Nephron progenitor cell (in vitro differentiated cells): ENCODE measurements at regions not wholly inside any gene's neighbourhood (a gene's known extent, or its start where the extent isn't known, plus 50 kb on each side); places are given as distances from the start of the nearest gene placed in this dataset.

Experiments
- DNase-seq: peaks from one replicate; pipeline ENCODE4 v3.0.0; 2021
- H3K27ac Mint-ChIP-seq: 2 replicates; pipeline ENCODE4 v1.8.0; 2021; ENCODE audit warnings: mild to moderate bottlenecking, moderate library complexity, mixed read lengths
- H3K27me3 Mint-ChIP-seq: 2 replicates; pipeline ENCODE4 v1.8.0; 2021; ENCODE audit warnings: mild to moderate bottlenecking, low read depth, mixed read lengths; ENCODE audit not compliant: poor library complexity
- H3K36me3 Mint-ChIP-seq: 2 replicates; pipeline ENCODE4 v1.8.0; 2021; ENCODE audit warnings: low read depth, mixed read lengths
- H3K4me1 Mint-ChIP-seq: 2 replicates; pipeline ENCODE4 v1.8.0; 2021; ENCODE audit warnings: mixed read lengths
- H3K4me3 Mint-ChIP-seq: 2 replicates; pipeline ENCODE4 v1.8.0; 2021; ENCODE audit warnings: mild to moderate bottlenecking, moderate library complexity, mixed read lengths
- H3K9me3 Mint-ChIP-seq: 2 replicates; pipeline ENCODE4 v1.8.0; 2021; ENCODE audit warnings: mild to moderate bottlenecking, moderate library complexity, mixed read lengths
- CTCF ChIP-seq: fragments of 200-600 bp; sonication (generic); IDR thresholded peaks from 2 replicates; pipeline ENCODE4 v1.5.0; 2021; ENCODE audit warnings: antibody characterized with exemption

GRCh38 chr22:27213766-27214581 is 556.6 kb downstream of the MIAT start:
- Mint-ChIP-seq H3K9me3 (no peaks in the 10 kb centered on the region), H3K4me1 (peaks cover 76% of the 10 kb centered on the region), H3K27me3 (peaks cover 59% of the 10 kb centered on the region), H3K4me3 (no peak overlapping the region), H3K36me3 (no peaks in the 10 kb centered on the region), H3K27ac (no peak overlapping the region)
- no peak for DNase-seq
- TF ChIP-seq CTCF: no peak

GRCh38 chr22:27214691-27215090 is 557.3 kb downstream of the MIAT start:
- TF ChIP-seq CTCF: no peak
- H3K4me1 Mint-ChIP-seq: peaks cover 72% of the 10 kb centered on the region
- H3K36me3 Mint-ChIP-seq: no peaks in the 10 kb centered on the region
- H3K4me3 Mint-ChIP-seq: no peak overlapping the region
- H3K27me3 Mint-ChIP-seq: peaks cover 66% of the 10 kb centered on the region
- no peaks in the 10 kb centered on the region for H3K9me3 Mint-ChIP-seq
- DNase-seq: no peak
- no peak overlapping the region for H3K27ac Mint-ChIP-seq

GRCh38 chr22:27215871-27216270 is 558.5 kb downstream of the MIAT start:
- Mint-ChIP-seq H3K27ac (no peak overlapping the region), H3K4me3 (no peak overlapping the region), H3K4me1 (peaks cover 60% of the 10 kb centered on the region), H3K27me3 (peaks cover 60% of the 10 kb centered on the region), H3K9me3 (no peaks in the 10 kb centered on the region), H3K36me3 (no peaks in the 10 kb centered on the region)
- no peak for TF ChIP-seq CTCF
- no peak for DNase-seq

- Mint-ChIP-seq H3K9me3 (no peaks in the 10 kb centered on the region), H3K27me3 (peaks cover 56% of the 10 kb centered on the region), H3K4me1 (peaks cover 56% of the 10 kb centered on the region), H3K27ac (no peak overlapping the region), H3K36me3 (no peaks in the 10 kb centered on the region), H3K4me3 (no peak overlapping the region)
- no peak for TF ChIP-seq CTCF
- DNase-seq: no peak
Observed at GRCh38 chr22:27216444-27216843, 559.1 kb downstream of the MIAT start.

GRCh38 chr22:27217154-27217553 is 559.8 kb downstream of the MIAT start:
- H3K27ac Mint-ChIP-seq: no peak overlapping the region
- peaks cover 49% of the 10 kb centered on the region for H3K4me1 Mint-ChIP-seq
- H3K27me3 Mint-ChIP-seq: peaks cover 56% of the 10 kb centered on the region
- no peaks in the 10 kb centered on the region for H3K9me3 Mint-ChIP-seq
- no peak for TF ChIP-seq CTCF
- no peaks in the 10 kb centered on the region for H3K36me3 Mint-ChIP-seq
- no peak overlapping the region for H3K4me3 Mint-ChIP-seq
- no peak for DNase-seq
